ENCODE measurements at regions not wholly inside any gene's neighbourhood (a gene's known extent, or its start where the extent isn't known, plus 50 kb on each side); places are given as distances from the start of the nearest gene placed in this dataset.

DNA sequence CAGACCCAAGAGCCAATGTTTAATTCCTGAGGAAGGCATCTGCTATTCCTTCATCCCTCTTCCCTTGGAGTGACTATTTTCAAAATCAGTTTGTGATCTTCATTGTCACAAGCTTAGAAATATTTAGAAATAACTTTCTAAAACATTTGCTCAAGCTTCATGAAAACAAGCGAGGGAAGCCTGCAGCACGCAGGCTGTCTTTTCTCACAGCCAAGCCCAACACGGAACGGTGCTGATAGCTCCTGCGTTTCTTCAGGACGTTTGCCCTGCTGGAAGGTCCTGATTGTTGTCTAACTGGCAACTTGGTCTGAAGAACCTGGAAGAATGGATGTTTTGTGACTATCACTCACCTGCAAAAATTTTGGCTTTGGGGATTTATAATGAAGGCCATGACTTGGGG, 152.5 kb downstream of the FGF9 start:
- Histone ChIP-seq H3K36me3 (no peaks in the 10 kb centered on the region), H3K9me3 (no peaks in the 10 kb centered on the region), H3K4me1 (peaks cover 0 to 9% (median 8%) of the 10 kb centered on the region in 3 donors), H3K27me3 (no peaks in the 10 kb centered on the region), H3K4me3 (no peak overlapping the region), H3K27ac (no peak overlapping the region)
- TF ChIP-seq, protein P1, sequence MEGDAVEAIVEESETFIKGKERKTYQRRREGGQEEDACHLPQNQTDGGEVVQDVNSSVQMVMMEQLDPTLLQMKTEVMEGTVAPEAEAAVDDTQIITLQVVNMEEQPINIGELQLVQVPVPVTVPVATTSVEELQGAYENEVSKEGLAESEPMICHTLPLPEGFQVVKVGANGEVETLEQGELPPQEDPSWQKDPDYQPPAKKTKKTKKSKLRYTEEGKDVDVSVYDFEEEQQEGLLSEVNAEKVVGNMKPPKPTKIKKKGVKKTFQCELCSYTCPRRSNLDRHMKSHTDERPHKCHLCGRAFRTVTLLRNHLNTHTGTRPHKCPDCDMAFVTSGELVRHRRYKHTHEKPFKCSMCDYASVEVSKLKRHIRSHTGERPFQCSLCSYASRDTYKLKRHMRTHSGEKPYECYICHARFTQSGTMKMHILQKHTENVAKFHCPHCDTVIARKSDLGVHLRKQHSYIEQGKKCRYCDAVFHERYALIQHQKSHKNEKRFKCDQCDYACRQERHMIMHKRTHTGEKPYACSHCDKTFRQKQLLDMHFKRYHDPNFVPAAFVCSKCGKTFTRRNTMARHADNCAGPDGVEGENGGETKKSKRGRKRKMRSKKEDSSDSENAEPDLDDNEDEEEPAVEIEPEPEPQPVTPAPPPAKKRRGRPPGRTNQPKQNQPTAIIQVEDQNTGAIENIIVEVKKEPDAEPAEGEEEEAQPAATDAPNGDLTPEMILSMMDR (IDR thresholded peaks at IDR 0.05) = no peak
- ATAC-seq (no peak), FAIRE-seq (no peak), DNase-seq (no peak)
- intact Hi-C loops (cut with DNase I) = no loop called here
- 28 to 30% methylated on average over 6 of the region's 6 CpGs for WGBS, 2 donors

DNA sequence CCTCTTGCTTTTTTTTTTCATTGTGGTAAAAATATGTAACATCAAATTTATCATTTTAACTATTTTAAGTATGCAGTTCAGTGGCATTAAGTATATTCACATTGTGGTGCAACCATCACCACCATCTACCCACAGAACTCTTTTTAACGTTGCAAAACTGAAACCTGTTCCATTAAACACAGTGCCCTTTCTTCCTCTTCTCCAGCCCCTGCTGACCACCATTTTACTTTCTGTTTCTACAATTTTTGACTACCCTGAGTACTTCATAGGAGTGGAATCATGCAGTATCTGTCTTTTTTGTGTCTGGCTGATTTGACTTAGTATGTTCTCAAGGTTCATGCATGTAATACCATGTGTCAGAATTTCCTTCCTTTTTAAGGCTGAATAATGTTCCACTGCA, 153.1 kb downstream of the FGF9 start:
- no peaks in the 10 kb centered on the region for H3K36me3 ChIP-seq
- H3K9me3 ChIP-seq = no peaks in the 10 kb centered on the region
- whole genome bisulfite sequencing, 2 donors = 44 to 46% methylated on average over 1 of the region's 1 CpG
- TF ChIP-seq, protein P1 (IDR thresholded peaks at IDR 0.05) = no peak
- H3K27me3 ChIP-seq = no peaks in the 10 kb centered on the region
- no peak for ATAC-seq
- no peak for DNase-seq
- no peak for FAIRE-seq
- intact Hi-C loops (cut with DNase I) = no loop called here
- H3K4me1 ChIP-seq = peaks cover 0 to 9% (median 8%) of the 10 kb centered on the region in 3 donors
- no peak overlapping the region for H3K27ac ChIP-seq
- no peak overlapping the region for H3K4me3 ChIP-seq

DNA sequence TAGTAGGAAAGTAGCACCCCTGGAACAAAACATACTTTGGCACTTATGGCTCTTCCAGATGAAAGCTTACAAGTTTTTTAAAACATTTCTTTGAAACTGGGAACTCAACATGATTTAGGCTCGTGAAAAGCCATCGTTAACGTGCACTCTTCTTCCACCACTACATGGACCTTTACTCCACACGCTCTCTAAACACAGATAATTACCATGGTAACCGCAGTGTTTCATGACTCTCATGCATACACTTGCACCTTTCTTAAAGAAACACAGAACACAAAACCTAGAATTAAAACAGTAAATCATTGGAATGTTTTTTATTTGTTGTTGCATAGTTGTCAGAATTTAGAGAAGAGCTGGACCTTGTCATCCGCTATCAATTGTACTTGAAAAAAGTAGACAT, 154.3 kb downstream of the FGF9 start:
- intact Hi-C loops (cut with DNase I) = no loop called here
- H3K27me3 ChIP-seq = no peaks in the 10 kb centered on the region

DNA sequence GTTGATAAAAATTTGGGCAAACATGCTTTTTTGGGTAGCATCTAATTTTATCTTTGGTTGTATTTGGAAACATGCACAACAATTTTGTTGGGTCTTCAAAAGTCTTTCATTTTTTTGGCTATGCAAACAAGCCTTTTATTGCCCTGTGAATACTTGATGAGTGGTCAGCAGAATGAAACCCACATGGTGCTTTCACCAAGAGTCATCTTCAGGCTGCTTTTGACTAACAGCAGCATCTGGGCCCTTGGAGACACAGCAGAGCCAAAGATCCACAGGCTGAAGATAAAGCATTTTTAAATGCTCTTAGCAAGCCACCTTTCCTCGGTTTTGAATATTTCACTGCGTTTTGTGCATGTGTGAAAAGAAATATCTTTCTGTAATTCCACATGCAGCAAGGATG, 154.9 kb downstream of the FGF9 start:
- ATAC-seq (no peak), DNase-seq (no peak), FAIRE-seq (no peak)
- no peak overlapping the region for H3K27ac ChIP-seq
- H3K4me3 ChIP-seq = no peak overlapping the region
- 34 to 54% methylated on average over 2 of the region's 2 CpGs for WGBS, 2 donors
- no peaks in the 10 kb centered on the region for H3K9me3 ChIP-seq
- TF ChIP-seq, protein P1 (IDR thresholded peaks at IDR 0.05) = no peak
- peaks cover 0 to 9% (median 8%) of the 10 kb centered on the region in 3 donors for H3K4me1 ChIP-seq
- no peaks in the 10 kb centered on the region for H3K27me3 ChIP-seq
- intact Hi-C loops (cut with DNase I) = no loop called here
- H3K36me3 ChIP-seq = no peaks in the 10 kb centered on the region

More for the DNA sequence above, 154.3 kb downstream of the FGF9 start:
- no peak for FAIRE-seq
- TF ChIP-seq, protein P1 (IDR thresholded peaks at IDR 0.05) = no peak
- Histone ChIP-seq H3K36me3 (no peaks in the 10 kb centered on the region), H3K9me3 (no peaks in the 10 kb centered on the region), H3K27ac (no peak overlapping the region), H3K4me3 (no peak overlapping the region), H3K4me1 (peaks cover 0 to 9% (median 8%) of the 10 kb centered on the region in 3 donors)
- 18 to 21% methylated on average over 6 of the region's 6 CpGs for whole genome bisulfite sequencing, 2 donors
- no peak for DNase-seq
- ATAC-seq = peak in 2 of 4 donors; percentile 71

DNA sequence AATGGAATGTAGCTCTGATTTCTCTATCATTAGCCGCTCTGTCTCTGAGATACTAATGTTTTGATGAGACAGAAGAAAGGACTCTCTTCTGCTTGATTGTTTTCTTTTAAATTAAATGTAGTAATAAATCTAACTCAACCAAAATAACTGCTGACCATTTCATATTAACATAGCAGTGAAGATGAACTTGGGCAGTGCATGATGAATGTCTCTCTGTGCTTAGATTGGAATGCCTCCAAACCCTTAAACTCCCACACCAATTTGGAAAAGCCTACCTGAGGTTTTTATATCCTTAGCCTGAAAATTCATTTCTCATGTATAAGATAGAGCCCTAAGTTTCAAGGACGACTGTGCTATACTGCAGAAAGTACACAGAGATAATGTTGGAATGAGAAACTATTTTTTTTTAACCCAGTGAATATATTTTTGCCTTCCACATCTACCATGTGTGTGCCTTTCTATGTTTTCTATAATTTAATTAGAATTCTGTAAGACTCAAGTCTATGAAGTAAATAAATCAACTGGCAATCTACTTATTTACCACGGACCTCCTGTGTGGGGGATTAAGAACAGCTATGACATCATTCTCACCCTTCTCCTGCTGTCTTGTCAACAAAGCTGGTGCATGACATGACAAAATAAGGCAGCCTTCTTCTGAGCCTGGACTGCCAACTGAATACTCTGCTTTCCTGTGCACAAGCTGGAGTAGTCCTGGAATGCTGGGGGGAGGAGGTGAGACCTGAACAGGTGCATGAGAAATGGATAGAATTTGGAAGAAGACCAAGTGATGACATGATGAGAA, 155.5 kb downstream of the FGF9 start:
- WGBS, 2 donors = 45 to 46% methylated on average over 3 of the region's 3 CpGs
- FAIRE-seq (no peak), ATAC-seq (no peak)

More for the DNA sequence above, 155.5 kb downstream of the FGF9 start:
- intact Hi-C loops (cut with DNase I) = no loop called here
- Histone ChIP-seq H3K4me1 (peaks cover 0 to 9% (median 8%) of the 10 kb centered on the region in 3 donors), H3K36me3 (no peaks in the 10 kb centered on the region), H3K9me3 (no peaks in the 10 kb centered on the region), H3K27ac (no peak overlapping the region), H3K4me3 (no peak overlapping the region), H3K27me3 (no peaks in the 10 kb centered on the region)
- DNase-seq = no peak
- TF ChIP-seq, protein P1 (IDR thresholded peaks at IDR 0.05) = no peak
